ENCODE measurements at regions not wholly inside any gene's neighbourhood (a gene's known extent, or its start where the extent isn't known, plus 50 kb on each side); places are given as distances from the start of the nearest gene placed in this dataset.
"Not testable (repeated sequence)": the region's sequence is repeated elsewhere in the genome, so short reads cannot be mapped to it uniquely, and the experiment has no call there.

- no peak for DNase-seq (ENCODE audit: low spot score)
Observed at GRCh38 chr3:74053970-74054516, 429.3 kb upstream of the PDZRN3 start.

GRCh38 chr3:74049444-74049843, 424.7 kb upstream of the PDZRN3 start:
- DNase-seq (ENCODE audit: low spot score): no peak

- no peak for DNase-seq (ENCODE audit: low spot score)
Observed at GRCh38 chr3:74048699-74049098, 424.0 kb upstream of the PDZRN3 start.

- DNase-seq (ENCODE audit: low spot score): no peak
Observed at GRCh38 chr3:74045000-74045399, 420.3 kb upstream of the PDZRN3 start.

- no peak for DNase-seq (ENCODE audit: low spot score)
Observed at GRCh38 chr3:74041068-74041675, 416.4 kb upstream of the PDZRN3 start.

- no peak for DNase-seq (ENCODE audit: low spot score)
Observed at GRCh38 chr3:74039105-74039504, 414.4 kb upstream of the PDZRN3 start.

GRCh38 chr3:74036568-74036967, 411.8 kb upstream of the PDZRN3 start:
- no peak for DNase-seq (ENCODE audit: low spot score)

- no peak for DNase-seq (ENCODE audit: low spot score)
Observed at GRCh38 chr3:74036102-74036501, 411.4 kb upstream of the PDZRN3 start.

GRCh38 chr3:74033806-74034205, 409.1 kb upstream of the PDZRN3 start:
- no peak for DNase-seq (ENCODE audit: low spot score)

GRCh38 chr3:74033381-74033780, 408.6 kb upstream of the PDZRN3 start:
- no peak for DNase-seq (ENCODE audit: low spot score)

- no peak for DNase-seq (ENCODE audit: low spot score)
Observed at GRCh38 chr3:74027121-74027520, 402.4 kb upstream of the PDZRN3 start.

GRCh38 chr3:74023395-74023794, 398.7 kb upstream of the PDZRN3 start:
- DNase-seq (ENCODE audit: low spot score): no peak

GRCh38 chr3:74021449-74021848, 396.7 kb upstream of the PDZRN3 start:
- DNase-seq (ENCODE audit: low spot score): no peak

GRCh38 chr3:74009961-74010844, 385.5 kb upstream of the PDZRN3 start:
- DNase-seq (ENCODE audit: low spot score): no peak

- DNase-seq (ENCODE audit: low spot score): no peak
Observed at GRCh38 chr3:74004386-74004785, 379.6 kb upstream of the PDZRN3 start.

GRCh38 chr3:74003734-74004133, 379.0 kb upstream of the PDZRN3 start:
- no peak for DNase-seq (ENCODE audit: low spot score)

- no peak for DNase-seq (ENCODE audit: low spot score)
Observed at GRCh38 chr3:74001436-74001835, 376.7 kb upstream of the PDZRN3 start.

- DNase-seq (ENCODE audit: low spot score): no peak
Observed at GRCh38 chr3:74000725-74001124, 376.0 kb upstream of the PDZRN3 start.

GRCh38 chr3:73999501-73999900, 374.8 kb upstream of the PDZRN3 start:
- DNase-seq (ENCODE audit: low spot score): no peak

- DNase-seq (ENCODE audit: low spot score): not testable (repeated sequence)
Observed at GRCh38 chr3:73990691-73991090, 365.9 kb upstream of the PDZRN3 start.

- no peak for DNase-seq (ENCODE audit: low spot score)
Observed at GRCh38 chr3:73966733-73967132, 342.0 kb upstream of the PDZRN3 start.

GRCh38 chr3:73964818-73965217, 340.1 kb upstream of the PDZRN3 start:
- DNase-seq (ENCODE audit: low spot score): no peak

- no peak for DNase-seq (ENCODE audit: low spot score)
Observed at GRCh38 chr3:73955494-73956070, 330.8 kb upstream of the PDZRN3 start.
